ENCODE measurements at regions not wholly inside any gene's neighbourhood (a gene's known extent, or its start where the extent isn't known, plus 50 kb on each side); places are given as distances from the start of the nearest gene placed in this dataset.

DNA sequence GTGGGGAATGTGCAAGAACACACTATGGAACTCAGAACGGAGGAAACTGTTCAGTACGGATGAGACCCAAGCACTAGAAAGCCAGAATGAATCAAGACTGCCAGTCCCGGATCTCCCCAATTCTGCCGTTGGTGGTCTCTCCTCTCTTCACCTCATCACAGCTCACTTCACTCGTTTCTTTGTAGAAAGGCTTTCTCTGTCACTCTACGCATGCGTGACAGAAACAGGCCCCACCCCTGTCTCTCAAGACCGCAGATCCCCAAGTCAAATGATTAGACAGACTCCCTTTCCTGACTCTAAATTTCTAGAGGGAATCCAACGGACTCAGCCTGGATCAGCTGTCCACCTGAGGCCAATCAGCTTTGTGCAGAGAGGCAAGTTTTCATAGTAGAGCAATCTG, 505.7 kb upstream of the ADAMTS9 start:
- ChIA-PET RAD21 (ENCODE audit: unreplicated experiment) (no interaction called here), CTCF (no interaction called here), SMC1A (ENCODE audit: uncharacterized antibody, unreplicated experiment) (no interaction called here), POLR2A (no interaction called here)
- ATAC-seq (no peak), FAIRE-seq (no peak), DNase-seq (ENCODE audit: low read depth, low spot score) (no peak)
- 52% methylated on average over 9 of the region's 9 CpGs for WGBS (ENCODE audit: insufficient coverage, insufficient replicate concordance, low lambda C conversion rate, missing lambda C conversion rate)
- no peak overlapping the region for H3K4me3 ChIP-seq
- no peaks in the 10 kb centered on the region for H3K27me3 ChIP-seq (replicated peaks in 1 of 2; ENCODE audit: control insufficient read depth in 2 of 2, insufficient read depth in 2 of 2, low read length in 1 of 2)
- no peak overlapping the region for H3K9ac ChIP-seq (ENCODE audit: control insufficient read depth, insufficient read depth, low read length)
- H3K27ac ChIP-seq (ENCODE audit: control insufficient read depth, insufficient read depth), result no peak overlapping the region
- H3K4me2 ChIP-seq (ENCODE audit: control insufficient read depth, insufficient read depth), result no peak overlapping the region
- H3K79me2 ChIP-seq (ENCODE audit: control insufficient read depth, insufficient read depth, low read length), result no peaks in the 10 kb centered on the region
- no TSS peak for BruUV-seq (replicated peaks)
- intact Hi-C loops (cut with micrococcal nuclease; ENCODE audit: unreplicated experiment) (no loop called here), in situ Hi-C loops (cut with MboI) (no loop called here)
- TF ChIP-seq RELA (IDR thresholded peaks at IDR 0.05; ENCODE audit: borderline replicate concordance, partially characterized antibody), result no peak
- no peak for TF ChIP-seq SP1 (IDR thresholded peaks at IDR 0.05; ENCODE audit: low read depth, low read length)
- no peak for TF ChIP-seq RAD21 (IDR thresholded peaks at IDR 0.05; ENCODE audit: insufficient read depth, low read depth, low read length)
- no peaks in the 10 kb centered on the region for H4K20me1 ChIP-seq (ENCODE audit: control insufficient read depth, insufficient read depth)
- H3K36me3 ChIP-seq (ENCODE audit: control insufficient read depth in 2 of 2, insufficient read depth in 2 of 2, low read length in 1 of 2), result no peaks in the 10 kb centered on the region
- H3K4me1 ChIP-seq (ENCODE audit: control insufficient read depth, insufficient read depth, low read length), result no peaks in the 10 kb centered on the region
- H2AFZ ChIP-seq (ENCODE audit: control insufficient read depth, low read depth, low read length), result no peak overlapping the region
- no peaks in the 10 kb centered on the region for H3K9me3 ChIP-seq (replicated peaks; ENCODE audit: control insufficient read depth, insufficient read depth, low read length)

- H4K20me1 ChIP-seq (ENCODE audit: control insufficient read depth, insufficient read depth), result no peaks in the 10 kb centered on the region
- H3K27me3 ChIP-seq (replicated peaks in 1 of 2; ENCODE audit: control insufficient read depth in 2 of 2, insufficient read depth in 2 of 2, low read length in 1 of 2), result no peaks in the 10 kb centered on the region
- intact Hi-C loops (cut with micrococcal nuclease; ENCODE audit: unreplicated experiment), result no loop called here
- ChIA-PET CTCF (no interaction called here), SMC1A (ENCODE audit: uncharacterized antibody, unreplicated experiment) (no interaction called here), POLR2A (no interaction called here), RAD21 (ENCODE audit: unreplicated experiment) (no interaction called here)
- no TSS peak for BruUV-seq (replicated peaks)
- H3K4me3 ChIP-seq, result no peak overlapping the region
- H3K36me3 ChIP-seq (ENCODE audit: control insufficient read depth in 2 of 2, insufficient read depth in 2 of 2, low read length in 1 of 2), result no peaks in the 10 kb centered on the region
- no peaks in the 10 kb centered on the region for H3K79me2 ChIP-seq (ENCODE audit: control insufficient read depth, insufficient read depth, low read length)
- no peaks in the 10 kb centered on the region for H3K9me3 ChIP-seq (replicated peaks; ENCODE audit: control insufficient read depth, insufficient read depth, low read length)
- H2AFZ ChIP-seq (ENCODE audit: control insufficient read depth, low read depth, low read length), result no peak overlapping the region
- no peak for DNase-seq (ENCODE audit: low read depth, low spot score)
- no peak overlapping the region for H3K9ac ChIP-seq (ENCODE audit: control insufficient read depth, insufficient read depth, low read length)
- no peak overlapping the region for H3K4me2 ChIP-seq (ENCODE audit: control insufficient read depth, insufficient read depth)
- 0% methylated on average over 1 of the region's 1 CpG for WGBS (ENCODE audit: insufficient coverage, insufficient replicate concordance, low lambda C conversion rate, missing lambda C conversion rate)
- TF ChIP-seq JUNB (IDR thresholded peaks at IDR 0.05) (no peak), DPF2 (IDR thresholded peaks at IDR 0.05) (no peak), CBX3 (IDR thresholded peaks at IDR 0.05; ENCODE audit: borderline replicate concordance, low read depth) (no peak), RAD51 (IDR thresholded peaks at IDR 0.05) (no peak)
- no peak overlapping the region for H3K27ac ChIP-seq (ENCODE audit: control insufficient read depth, insufficient read depth)
- no peaks in the 10 kb centered on the region for H3K4me1 ChIP-seq (ENCODE audit: control insufficient read depth, insufficient read depth, low read length)
- no peak for FAIRE-seq
- no peak for ATAC-seq
- in situ Hi-C loops (cut with MboI), result no loop called here
Observed at GRCh38 chr3:65190111-65190510, 502.3 kb upstream of the ADAMTS9 start.

Measured in GM12878 (cell line).